IMR-90 (cell line): ENCODE measurements at regions not wholly inside any gene's neighbourhood (a gene's known extent, or its start where the extent isn't known, plus 50 kb on each side); places are given as distances from the start of the nearest gene placed in this dataset.

Experiments
- ATAC-seq: fragments of 200-7000 bp; cut with Tn5 transposase; 2 replicates; pipeline ENCODE4 v1.9.1; 2020; ENCODE audit warnings: low read depth, mild to moderate bottlenecking, moderate library complexity
- BruUV-seq: library from RNA; stranded (reverse); fragments of 400-500 nt; replicated peaks from 2 replicates; lab custom pipeline; 2021; lab: Mats Ljungman, UMichigan
- CTCF ChIA-PET: fragments of 300-600 bp; formaldehyde crosslinking; extraction: SDS; loops from one replicate; lab custom pipeline; 2021; ENCODE audit warnings: antibody characterized with exemption; lab: Yijun Ruan, JAX
- POLR2A ChIA-PET: fragments of 300-600 bp; sonication (Branson Sonifier 250); formaldehyde crosslinking; loops from one replicate; lab custom pipeline; 2022; ENCODE audit warnings: antibody characterized with exemption; ENCODE audit not compliant: unreplicated experiment; lab: Charles Lee
- DNase-seq: peaks from one replicate; pipeline ENCODE4 v3.0.0; 2013
- H2AFZ ChIP-seq: replicated peaks from 2 replicates; pipeline ENCODE3; 2013; ENCODE audit warnings: low read length, mild to moderate bottlenecking; ENCODE audit not compliant: poor library complexity
- H2AK5ac ChIP-seq: 2 replicates; pipeline ENCODE4 v1.6.1; 2013; ENCODE audit warnings: low read depth, low read length, inconsistent platforms
- H2AK9ac ChIP-seq: replicated peaks from 2 replicates; pipeline ENCODE3; 2013; ENCODE audit warnings: mild to moderate bottlenecking, low read depth, low read length, moderate library complexity; ENCODE audit not compliant: poor library complexity
- H2BK120ac ChIP-seq: 2 replicates; pipeline ENCODE4 v1.6.1; 2013; ENCODE audit warnings: low read depth, low read length, inconsistent platforms
- H2BK15ac ChIP-seq: 3 replicates; pipeline ENCODE4 v1.6.1; 2013; ENCODE audit warnings: low read depth, low read length, inconsistent platforms
- H2BK20ac ChIP-seq: 2 replicates; pipeline ENCODE4 v1.6.1; 2013; ENCODE audit warnings: low read depth, mild to moderate bottlenecking, inconsistent platforms, low read length, moderate library complexity
- H2BK5ac ChIP-seq: 2 replicates; pipeline ENCODE4 v1.6.1; 2013; ENCODE audit warnings: mild to moderate bottlenecking, low read depth, low read length, inconsistent platforms; ENCODE audit not compliant: poor library complexity, severe bottlenecking
- H3K14ac ChIP-seq: replicated peaks from 2 replicates; pipeline ENCODE4 v1.6.1; 2013; ENCODE audit warnings: low read depth, low read length, inconsistent platforms
- H3K18ac ChIP-seq: 2 replicates; pipeline ENCODE4 v1.6.1; 2013; ENCODE audit warnings: low read depth, low read length, control low read depth
- H3K23ac ChIP-seq: 2 replicates; pipeline ENCODE4 v1.6.1; 2013; ENCODE audit warnings: low read depth, low read length, inconsistent platforms
- H3K27ac ChIP-seq: 2 replicates; pipeline ENCODE4 v1.5.1; 2013; ENCODE audit warnings: mild to moderate bottlenecking, control low read depth, low read length; ENCODE audit not compliant: insufficient read depth
- H3K27me3 ChIP-seq: 2 replicates; pipeline ENCODE4 v1.6.1; 2013; ENCODE audit warnings: low read length; ENCODE audit not compliant: control insufficient read depth, insufficient read depth
- H3K36me3 ChIP-seq: 2 replicates; pipeline ENCODE4 v1.6.1; 2013; ENCODE audit warnings: low read length, mixed read lengths; ENCODE audit not compliant: control insufficient read depth, insufficient read depth
- H3K4ac ChIP-seq: 2 replicates; pipeline ENCODE4 v1.6.1; 2013; ENCODE audit warnings: low read depth, low read length, inconsistent platforms
- H3K4me1 ChIP-seq: 2 replicates; pipeline ENCODE4 v1.6.1; 2013; ENCODE audit warnings: low read length, mixed read lengths; ENCODE audit not compliant: control insufficient read depth, insufficient read depth
- H3K4me2 ChIP-seq: 2 replicates; pipeline ENCODE4 v1.6.1; 2013; ENCODE audit warnings: low read depth, mild to moderate bottlenecking, control low read depth, low read length, moderate library complexity
- H3K4me3 ChIP-seq: 2 replicates; pipeline ENCODE4 v1.5.1; 2013; ENCODE audit warnings: low read depth, mild to moderate bottlenecking, control low read depth, low read length, moderate library complexity; ENCODE audit not compliant: insufficient read depth
- H3K56ac ChIP-seq: 2 replicates; pipeline ENCODE4 v1.6.1; 2013; ENCODE audit warnings: low read length, inconsistent platforms; ENCODE audit not compliant: insufficient read depth; ENCODE audit errors: extremely low read depth
- H3K79me1 ChIP-seq, 2 experiments: 2 replicates each; pipeline ENCODE4 v1.6.1; 2013; ENCODE audit warnings: low read length in 2 of 2, inconsistent platforms in 1 of 2, low read depth in 1 of 2
- H3K9ac ChIP-seq: 2 replicates; pipeline ENCODE4 v1.6.1; 2013; ENCODE audit warnings: low read depth, low read length, control low read depth
- H3K9me1 ChIP-seq: 2 replicates; pipeline ENCODE4 v1.6.1; 2013; ENCODE audit warnings: low read length, inconsistent platforms; ENCODE audit not compliant: insufficient read depth
- H3K9me3 ChIP-seq: 2 replicates; pipeline ENCODE4 v1.6.1; 2013; ENCODE audit warnings: low read length; ENCODE audit not compliant: control insufficient read depth, insufficient read depth
- H4K20me1 ChIP-seq: 2 replicates; pipeline ENCODE4 v1.6.1; 2013; ENCODE audit warnings: low read length, inconsistent platforms; ENCODE audit not compliant: insufficient read depth
- H4K5ac ChIP-seq: 2 replicates; pipeline ENCODE4 v1.6.1; 2013; ENCODE audit warnings: mild to moderate bottlenecking, low read depth, low read length, control low read depth
- H4K8ac ChIP-seq, 2 experiments: 2 replicates each; pipeline ENCODE4 v1.6.1; 2013; ENCODE audit warnings: low read depth in 2 of 2, low read length in 2 of 2, control low read depth in 1 of 2, inconsistent platforms in 1 of 2
- H4K91ac ChIP-seq: 2 replicates; pipeline ENCODE4 v1.6.1; 2013; ENCODE audit warnings: low read depth, low read length, inconsistent platforms; ENCODE audit not compliant: insufficient read depth
- BHLHE40 ChIP-seq: fragments of 150-350 bp; IDR thresholded peaks from 2 replicates; pipeline ENCODE4 v1.6.1; 2016; ENCODE audit warnings: mild to moderate bottlenecking, low read depth, low read length
- CEBPB ChIP-seq: IDR thresholded peaks from 2 replicates; pipeline ENCODE4 v1.6.1; 2012; ENCODE audit warnings: low read depth, low read length, improper control_type of control experiment
- CHD1 ChIP-seq: IDR thresholded peaks from 2 replicates; pipeline ENCODE4 v1.6.1; 2012; ENCODE audit warnings: low read depth, low read length, improper control_type of control experiment
- FOS ChIP-seq: fragments of 150-350 bp; IDR thresholded peaks from 2 replicates; pipeline ENCODE4 v1.6.1; 2016; ENCODE audit warnings: low read depth, low read length
- MXI1 ChIP-seq: IDR thresholded peaks from 2 replicates; pipeline ENCODE4 v1.6.1; 2012; ENCODE audit warnings: low read depth, mild to moderate bottlenecking, low read length, moderate library complexity, borderline replicate concordance
- NFE2L2 ChIP-seq: fragments of 150-350 bp; IDR thresholded peaks from 2 replicates; pipeline ENCODE4 v1.6.1; 2016; ENCODE audit warnings: low read depth, mild to moderate bottlenecking, low read length
- POLR2A ChIP-seq: IDR thresholded peaks from 2 replicates; pipeline ENCODE4 v1.6.1; 2012; ENCODE audit warnings: mild to moderate bottlenecking, low read depth, low read length
- WGBS, 2 experiments: methylation state at CpG; one replicate each; pipeline versions ENCODE4 v1.1.5 to v1.1.7; 2013; ENCODE audit warnings: missing lambda C conversion rate in 2 of 2; ENCODE audit not compliant: insufficient read length in 1 of 2; ENCODE audit errors: extremely low coverage in 2 of 2; 5-methylcytosine and 5-hydroxymethylcytosine counted together
- dilution Hi-C: fragments of 300-500 bp; cut with HindIII; formaldehyde crosslinking; loops from one replicate; pipeline ENCODE4 v1.14.3; 2018; ENCODE audit warnings: low sequenced_read_pairs; ENCODE audit not compliant: unreplicated experiment
- in situ Hi-C: fragments of 300-500 bp; cut with MboI; formaldehyde crosslinking; loops from 3 replicates; pipeline ENCODE4 v1.14.3; 2019; ENCODE audit warnings: low sequenced_read_pairs, inconsistent platforms, mixed read lengths
- intact Hi-C: fragments of 100-400 bp; cut with micrococcal nuclease; formaldehyde crosslinking; loops from 2 replicates; pipeline ENCODE4 v1.10.0; 2022
- TF ChIP-seq, protein P1 (sequence below): fragments of 150-350 bp; IDR thresholded peaks from 2 replicates; pipeline ENCODE4 v1.6.1; 2016; ENCODE audit warnings: low read depth, mild to moderate bottlenecking, low read length, moderate library complexity, borderline replicate concordance

DNA sequence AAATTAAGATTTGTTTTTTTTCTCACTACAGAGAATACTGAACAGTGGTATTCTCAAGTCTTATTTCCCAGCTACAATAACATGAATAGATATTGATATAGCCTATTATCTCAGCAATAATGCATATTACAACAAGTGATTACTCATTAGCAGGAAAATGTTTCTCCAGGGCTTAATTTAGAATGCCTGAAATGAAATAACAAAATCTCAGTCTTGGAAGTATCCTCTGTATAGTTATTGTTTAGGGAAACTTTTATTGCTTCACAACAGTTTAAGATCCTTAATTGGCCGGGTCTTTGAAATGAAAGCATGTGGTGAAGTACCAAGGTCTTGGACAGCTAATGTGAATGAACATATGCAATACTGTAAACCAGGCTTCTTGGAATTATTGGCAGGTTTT lies 79.1 kb upstream of the ZEB1 start:
- ChIA-PET CTCF (no interaction called here), POLR2A (no interaction called here)
- H4K5ac ChIP-seq, result no peak overlapping the region
- H2BK15ac ChIP-seq, result no peak overlapping the region
- H3K56ac ChIP-seq, result no peak overlapping the region
- no peaks in the 10 kb centered on the region for H4K20me1 ChIP-seq
- H3K9ac ChIP-seq, result no peak overlapping the region
- no TSS peak for BruUV-seq
- H3K4ac ChIP-seq, result no peak overlapping the region
- H3K4me1 ChIP-seq, result peaks cover 9% of the 10 kb centered on the region
- intact Hi-C loops, result no loop called here
- no peaks in the 10 kb centered on the region for H3K27me3 ChIP-seq
- no peak overlapping the region for H2BK120ac ChIP-seq
- TF ChIP-seq CEBPB (no peak), BHLHE40 (no peak), MXI1 (no peak), POLR2A (no peak), NFE2L2 (no peak), FOS (no peak), CHD1 (no peak)
- TF ChIP-seq, protein P1, sequence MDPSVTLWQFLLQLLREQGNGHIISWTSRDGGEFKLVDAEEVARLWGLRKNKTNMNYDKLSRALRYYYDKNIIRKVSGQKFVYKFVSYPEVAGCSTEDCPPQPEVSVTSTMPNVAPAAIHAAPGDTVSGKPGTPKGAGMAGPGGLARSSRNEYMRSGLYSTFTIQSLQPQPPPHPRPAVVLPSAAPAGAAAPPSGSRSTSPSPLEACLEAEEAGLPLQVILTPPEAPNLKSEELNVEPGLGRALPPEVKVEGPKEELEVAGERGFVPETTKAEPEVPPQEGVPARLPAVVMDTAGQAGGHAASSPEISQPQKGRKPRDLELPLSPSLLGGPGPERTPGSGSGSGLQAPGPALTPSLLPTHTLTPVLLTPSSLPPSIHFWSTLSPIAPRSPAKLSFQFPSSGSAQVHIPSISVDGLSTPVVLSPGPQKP, result no peak
- H3K23ac ChIP-seq, result no peak overlapping the region
- H3K9me3 ChIP-seq, result no peaks in the 10 kb centered on the region
- H3K18ac ChIP-seq, result no peak overlapping the region
- H3K4me3 ChIP-seq, result no peak overlapping the region
- H4K91ac ChIP-seq, result no peak overlapping the region
- H2AFZ ChIP-seq, result no peak overlapping the region
- peaks cover 10% of the 10 kb centered on the region for H3K9me1 ChIP-seq
- H4K8ac ChIP-seq, result no peak overlapping the region
- H3K27ac ChIP-seq, result no peak overlapping the region
- no peak overlapping the region for H3K14ac ChIP-seq
- ATAC-seq, result no peak
- H2BK20ac ChIP-seq, result peak overlapping the region; percentile 4; the same call in 1 of the 2 replicates
- WGBS, 2 experiments, result no CpG with 5 or more reads among the region's 1 CpG
- no peak overlapping the region for H2AK5ac ChIP-seq
- H2AK9ac ChIP-seq, result no peak overlapping the region
- dilution Hi-C loops, result no loop called here
- in situ Hi-C loops, result no loop called here
- H3K4me2 ChIP-seq, result no peak overlapping the region
- no peaks in the 10 kb centered on the region for H3K36me3 ChIP-seq
- H3K79me1 ChIP-seq, result peaks cover 0 to 3% of the 10 kb centered on the region in 2 experiments; a peak in 1 of 4 replicates
- DNase-seq, result no peak
- no peak overlapping the region for H2BK5ac ChIP-seq
